Heart right ventricle (tissue), 16 donors: ENCODE measurements at regions not wholly inside any gene's neighbourhood (a gene's known extent, or its start where the extent isn't known, plus 50 kb on each side); places are given as distances from the start of the nearest gene placed in this dataset.
"Not testable (repeated sequence)": the region's sequence is repeated elsewhere in the genome, so short reads cannot be mapped to it uniquely, and the experiment has no call there.

Experiments
- ATAC-seq, 8 donors: fragments of 200-7000 bp; cut with Tn5 transposase; one replicate each; pipeline ENCODE4 v1.9.1; 2020; ENCODE audit warnings: mild to moderate bottlenecking in 8 of 8, moderate library complexity in 8 of 8, moderate number of reproducible peaks in 1 of 8
- DNase-seq, 2 donors: peaks; one replicate each; pipeline ENCODE4 v3.0.0-alpha.2; 2020
- H3K27ac ChIP-seq, 10 donors: fragments of 200-600 bp; sonication (generic) in 2 of 10; one replicate each; pipeline versions ENCODE4 v1.5.0 to v1.8.0; 2020 to 2022; ENCODE audit warnings: mild to moderate bottlenecking in 3 of 10
- H3K27me3 ChIP-seq, 7 donors: fragments of 200-600 bp; one replicate each; pipeline ENCODE4 v1.8.0; 2021 to 2022; ENCODE audit warnings: mild to moderate bottlenecking in 2 of 7
- H3K36me3 ChIP-seq, 9 donors: fragments of 200-600 bp; sonication (generic) in 1 of 9; one replicate each; pipeline versions ENCODE4 v1.5.0 to v1.8.0; 2020 to 2022; ENCODE audit warnings: mild to moderate bottlenecking in 2 of 9
- H3K4me1 ChIP-seq, 9 donors: fragments of 200-600 bp; sonication (generic) in 1 of 9; one replicate each; pipeline versions ENCODE4 v1.5.0 to v1.8.0; 2020 to 2022; ENCODE audit warnings: mild to moderate bottlenecking in 4 of 9
- H3K4me3 ChIP-seq, 10 donors: fragments of 200-600 bp; sonication (generic) in 2 of 10; one replicate each; pipeline versions ENCODE4 v1.5.0 to v1.8.0; 2020 to 2022; ENCODE audit warnings: mild to moderate bottlenecking in 7 of 10, moderate library complexity in 2 of 10
- H3K9me3 ChIP-seq, 11 donors: fragments of 200-600 bp in 10 of 11; sonication (generic) in 2 of 11; one replicate each; pipeline versions ENCODE4 v1.5.0 to v1.8.0; 2013 to 2022; ENCODE audit warnings: mild to moderate bottlenecking in 2 of 11, control low read depth in 1 of 11, moderate library complexity in 1 of 11
- WGBS, 2 donors: extraction: QIAGEN DNeasy Blood & Tissue Kit; methylation state at CpG; one replicate each; pipeline ENCODE4 v1.1.7; 2013; ENCODE audit warnings: inconsistent platforms in 1 of 2; 5-methylcytosine and 5-hydroxymethylcytosine counted together
- intact Hi-C, 10 donors: fragments of 100-400 bp; cut with DNase I; formaldehyde crosslinking; loops; one replicate each; pipeline versions ENCODE4 v1.11.1 to v1.14.2; 2022
- TF ChIP-seq, protein P1 (sequence below), 9 donors: fragments of 200-600 bp; sonication (generic) in 2 of 9; IDR thresholded peaks; one replicate each; pipeline versions ENCODE4 v1.5.0 to v1.8.0; 2021 to 2022; ENCODE audit warnings: antibody characterized with exemption in 9 of 9, mild to moderate bottlenecking in 5 of 9, moderate library complexity in 1 of 9
- donor health status: Arrhythmogenic right ventricular cardiomyopathy.
- donor health status: ischemic (EF 13 %, LVEDD 7.1; RV severe dilation, severe dysfunction).
- donor health status: healthy with polysubstance abuse.
- donor health status: DM: no; HTN: yes; CAD: no.
- donor health status: DM: no; HTN: no; CAD: no.
- donor health status: ischemic (EF 25% LVEDD 6.9; RV normal size, moderate dysfunction).
- donor health status: ischemic (EF 25% LVEDD 5.7; RV mildly dilated, moderate dysfunction).
- donor health status: healthy.
- donor health status: DM: yes; HTN: yes; CAD: no.
- donor health status: Ischemic cardiomyopathy.
- donor health status: ischemic (EF 35%, LVEDD 5.7; RV mildly dilated, moderate dysfunction).
- donor health status: nonischemic (EF 11% LVEDD 7.7; RV severe dilation, severe dysfunction).
- donor health status: DM: yes; HTN: yes; CAD: no.
- donor health status: PGD.
- donor health status: ischemic (EF 29% LVEDD 5.4; RV normal size, mild dysfunction).
- donor health status: nonischemic (EF 23%, LVEDD 6.1; RV moderate dilation, normal function).

DNA sequence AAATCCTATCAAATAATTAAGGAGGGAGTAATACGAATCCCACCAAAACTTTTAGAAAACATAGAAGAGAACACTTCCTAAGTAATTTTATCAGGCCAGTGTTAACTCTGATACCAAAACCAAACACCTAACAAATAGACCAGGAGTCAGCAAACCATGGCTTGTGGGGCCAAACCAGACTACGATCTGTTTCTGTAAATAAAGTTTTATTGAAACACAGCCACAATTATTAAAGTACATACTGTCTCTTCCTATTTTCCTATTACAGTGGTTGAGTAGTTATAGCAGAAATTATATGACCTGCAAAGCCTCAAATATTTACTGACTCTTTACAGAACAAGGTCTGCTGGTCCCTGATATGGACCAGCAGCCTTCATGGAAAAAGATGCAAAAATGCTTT lies 73.1 kb upstream of the ELN start:
- intact Hi-C loops = no loop called here
- ATAC-seq = no peak
- Histone ChIP-seq H3K4me1 (no peaks in the 10 kb centered on the region), H3K27me3 (peaks cover 0 to 6% (median 0%) of the 10 kb centered on the region in 7 donors), H3K36me3 (no peaks in the 10 kb centered on the region), H3K4me3 (no peak overlapping the region), H3K9me3 (no peaks in the 10 kb centered on the region), H3K27ac (no peak overlapping the region)
- TF ChIP-seq, protein P1, sequence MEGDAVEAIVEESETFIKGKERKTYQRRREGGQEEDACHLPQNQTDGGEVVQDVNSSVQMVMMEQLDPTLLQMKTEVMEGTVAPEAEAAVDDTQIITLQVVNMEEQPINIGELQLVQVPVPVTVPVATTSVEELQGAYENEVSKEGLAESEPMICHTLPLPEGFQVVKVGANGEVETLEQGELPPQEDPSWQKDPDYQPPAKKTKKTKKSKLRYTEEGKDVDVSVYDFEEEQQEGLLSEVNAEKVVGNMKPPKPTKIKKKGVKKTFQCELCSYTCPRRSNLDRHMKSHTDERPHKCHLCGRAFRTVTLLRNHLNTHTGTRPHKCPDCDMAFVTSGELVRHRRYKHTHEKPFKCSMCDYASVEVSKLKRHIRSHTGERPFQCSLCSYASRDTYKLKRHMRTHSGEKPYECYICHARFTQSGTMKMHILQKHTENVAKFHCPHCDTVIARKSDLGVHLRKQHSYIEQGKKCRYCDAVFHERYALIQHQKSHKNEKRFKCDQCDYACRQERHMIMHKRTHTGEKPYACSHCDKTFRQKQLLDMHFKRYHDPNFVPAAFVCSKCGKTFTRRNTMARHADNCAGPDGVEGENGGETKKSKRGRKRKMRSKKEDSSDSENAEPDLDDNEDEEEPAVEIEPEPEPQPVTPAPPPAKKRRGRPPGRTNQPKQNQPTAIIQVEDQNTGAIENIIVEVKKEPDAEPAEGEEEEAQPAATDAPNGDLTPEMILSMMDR (IDR thresholded peaks at IDR 0.05) = no peak
- WGBS, 2 donors = 94 to 95% methylated on average over 2 of the region's 2 CpGs
- no peak for DNase-seq

GRCh38 chr7:73960548-73960947 lies 67.4 kb upstream of the ELN start:
- Histone ChIP-seq H3K27ac (no peak overlapping the region), H3K36me3 (no peaks in the 10 kb centered on the region), H3K4me1 (no peaks in the 10 kb centered on the region), H3K27me3 (no peaks in the 10 kb centered on the region), H3K4me3 (no peak overlapping the region), H3K9me3 (peaks cover 0 to 34% (median 16%) of the 10 kb centered on the region in 11 donors)
- 73 to 78% methylated on average over 3 of the region's 3 CpGs for WGBS, 2 donors
- DNase-seq (no peak), ATAC-seq (no peak)
- TF ChIP-seq, protein P1 (IDR thresholded peaks at IDR 0.05) = no peak
- intact Hi-C loops = loop anchor here in 1 of 10 donors (10.0 kb wide), 1 partner anchor 66 kb away; no protein-coding TSS in a partner anchor

DNA sequence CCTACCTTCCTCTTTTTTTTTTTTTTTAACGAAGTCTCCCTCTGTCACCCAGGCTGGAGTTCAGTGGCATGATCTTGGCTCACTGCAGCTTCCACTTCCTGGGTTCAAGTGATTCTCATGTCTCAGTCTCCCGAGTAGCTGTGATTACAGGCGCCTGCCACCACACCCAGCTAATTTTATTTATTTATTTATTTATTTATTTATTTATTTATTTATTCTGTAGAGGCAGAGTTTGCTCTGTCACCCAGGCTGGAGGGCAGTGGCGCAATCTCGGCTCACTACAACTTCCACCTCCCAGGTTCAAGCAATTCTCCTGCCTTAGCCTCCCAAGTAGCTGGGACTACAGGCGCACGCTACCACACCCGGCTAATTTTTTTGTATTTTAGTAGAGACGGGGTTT lies 66.0 kb upstream of the ELN start:
- not testable (repeated sequence) for ATAC-seq
- 96% methylated on average over 9 of the region's 9 CpGs for WGBS, 2 donors

GRCh38 chr7:73963252-73963822 lies 64.6 kb upstream of the ELN start:
- Histone ChIP-seq H3K36me3 (no peaks in the 10 kb centered on the region), H3K9me3 (peaks cover 0 to 34% (median 16%) of the 10 kb centered on the region in 11 donors), H3K4me3 (no peak overlapping the region), H3K27me3 (no peaks in the 10 kb centered on the region), H3K27ac (no peak overlapping the region), H3K4me1 (no peaks in the 10 kb centered on the region)
- ATAC-seq (no peak), DNase-seq (no peak)
- 89 to 90% methylated on average over 2 of the region's 2 CpGs for WGBS, 2 donors
- intact Hi-C loops = loop anchor here in 1 of 10 donors (10.0 kb wide), 1 partner anchor 69 kb away; no protein-coding TSS in a partner anchor
- TF ChIP-seq, protein P1 (IDR thresholded peaks at IDR 0.05) = no peak

More for the DNA sequence above, 66.0 kb upstream of the ELN start:
- intact Hi-C loops = loop anchor here in 1 of 10 donors (10.0 kb wide), 1 partner anchor 67 kb away; no protein-coding TSS in a partner anchor
- not testable (repeated sequence) for H3K27me3 ChIP-seq, H3K27ac ChIP-seq, H3K36me3 ChIP-seq, DNase-seq, H3K4me1 ChIP-seq, H3K4me3 ChIP-seq
- peaks cover 0 to 34% (median 16%) of the 10 kb centered on the region in 11 donors for H3K9me3 ChIP-seq

GRCh38 chr7:73964786-73965185 lies 63.2 kb upstream of the ELN start:
- intact Hi-C loops = loop anchor here in 1 of 10 donors (10.0 kb wide), 1 partner anchor 70 kb away; no protein-coding TSS in a partner anchor
- 95 to 98% methylated on average over 4 of the region's 4 CpGs for WGBS, 2 donors
- no peak for ATAC-seq
- TF ChIP-seq, protein P1 (IDR thresholded peaks at IDR 0.05) = no peak
- no peak for DNase-seq
- no peaks in the 10 kb centered on the region for H3K4me1 ChIP-seq
- H3K9me3 ChIP-seq = peaks cover 0 to 34% (median 16%) of the 10 kb centered on the region in 11 donors
- H3K4me3 ChIP-seq = no peak overlapping the region
- H3K27me3 ChIP-seq = no peaks in the 10 kb centered on the region
- H3K36me3 ChIP-seq = no peaks in the 10 kb centered on the region
- no peak overlapping the region for H3K27ac ChIP-seq
